OCI-LY7 (cell line): ENCODE measurements at regions not wholly inside any gene's neighbourhood (a gene's known extent, or its start where the extent isn't known, plus 50 kb on each side); places are given as distances from the start of the nearest gene placed in this dataset.
A peak's percentile ranks its signal among the peaks of the same experiment; 100 is the strongest.

ENCODE experiments used
- BruUV-seq: library from RNA; stranded (reverse); fragments of 400-500 nt; replicated peaks from 2 replicates; lab custom pipeline; 2021; lab: Mats Ljungman, UMichigan
- CTCF ChIA-PET: fragments of 300-600 bp; sonication (Branson Sonifier 250); formaldehyde crosslinking; loops from one replicate; lab custom pipeline; 2022; ENCODE audit warnings: antibody characterized with exemption; ENCODE audit not compliant: unreplicated experiment; lab: Charles Lee
- POLR2A ChIA-PET: fragments of 300-600 bp; sonication (Branson Sonifier 250); formaldehyde crosslinking; loops from one replicate; lab custom pipeline; 2022; ENCODE audit warnings: antibody characterized with exemption; lab: Charles Lee
- DNase-seq: peaks from one replicate; pipeline ENCODE4 v3.0.0-alpha.2; 2015; ENCODE audit warnings: low spot score
- H2AFZ ChIP-seq: fragments of 200-600 bp; sonication (generic), shearing (Covaris generic); 2 replicates; pipeline ENCODE4 v1.6.1; 2014; ENCODE audit warnings: mild to moderate bottlenecking, antibody characterized with exemption, low read length, moderate library complexity
- H3K27ac ChIP-seq: fragments of 200-600 bp; sonication (generic); 2 replicates; pipeline ENCODE4 v1.5.1; 2014; ENCODE audit warnings: mixed run types, low read depth, mild to moderate bottlenecking, moderate library complexity, low read length, inconsistent platforms; ENCODE audit not compliant: poor library complexity, severe bottlenecking
- H3K36me3 ChIP-seq: fragments of 200-600 bp; sonication (generic); 2 replicates; pipeline ENCODE4 v1.6.1; 2014; ENCODE audit warnings: mild to moderate bottlenecking, antibody characterized with exemption, low read length, moderate library complexity, mixed read lengths; ENCODE audit not compliant: insufficient read depth
- H3K4me1 ChIP-seq: fragments of 200-600 bp; sonication (generic); 2 replicates; pipeline ENCODE4 v1.5.1; 2014; ENCODE audit warnings: mild to moderate bottlenecking, low read length; ENCODE audit not compliant: insufficient read depth, poor library complexity, severe bottlenecking
- H3K4me2 ChIP-seq: fragments of 200-600 bp; sonication (generic); 2 replicates; pipeline ENCODE4 v1.6.1; 2014; ENCODE audit warnings: mild to moderate bottlenecking, low read length
- H3K4me3 ChIP-seq: fragments of 200-600 bp; sonication (generic); 2 replicates; pipeline ENCODE4 v1.5.1; 2014; ENCODE audit warnings: mild to moderate bottlenecking, low read depth, low read length; ENCODE audit not compliant: poor library complexity, severe bottlenecking
- H3K79me2 ChIP-seq: fragments of 200-600 bp; sonication (generic); 2 replicates; pipeline ENCODE4 v1.6.1; 2016; ENCODE audit warnings: low read depth, mild to moderate bottlenecking, low read length, moderate library complexity, mixed read lengths; ENCODE audit not compliant: insufficient read depth
- H3K9me2 ChIP-seq: fragments of 200-600 bp; sonication (generic); 2 replicates; pipeline ENCODE4 v1.6.1; 2016; ENCODE audit warnings: mild to moderate bottlenecking, low read length, mixed read lengths; ENCODE audit not compliant: insufficient read depth
- H3K9me3 ChIP-seq: fragments of 200-600 bp; sonication (generic); 2 replicates; pipeline ENCODE4 v1.6.1; 2014; ENCODE audit warnings: mild to moderate bottlenecking, mixed run types, low read length, mixed read lengths
- H4K20me1 ChIP-seq: fragments of 200-600 bp; sonication (generic); 2 replicates; pipeline ENCODE4 v1.6.1; 2014; ENCODE audit warnings: mild to moderate bottlenecking, antibody characterized with exemption, low read length, moderate library complexity, mixed read lengths; ENCODE audit not compliant: insufficient read depth
- CTCF ChIP-seq: fragments of 200-600 bp; sonication (generic); conservative IDR thresholded peaks from 2 replicates; pipeline ENCODE4 v1.5.1; 2014; ENCODE audit warnings: mild to moderate bottlenecking, antibody characterized with exemption, low read length, moderate library complexity, mixed read lengths
- EZH2phosphoT487 ChIP-seq: fragments of 200-600 bp; sonication (generic); IDR thresholded peaks from 2 replicates; pipeline ENCODE4 v1.6.1; 2018; ENCODE audit warnings: low read depth, borderline replicate concordance, mild to moderate bottlenecking, mixed run types, antibody characterized with exemption, low read length, moderate library complexity, mixed read lengths
- intact Hi-C: fragments of 100-400 bp; cut with micrococcal nuclease; formaldehyde crosslinking; loops from one replicate; pipeline ENCODE4 v1.10.0; 2022; ENCODE audit not compliant: unreplicated experiment

DNA sequence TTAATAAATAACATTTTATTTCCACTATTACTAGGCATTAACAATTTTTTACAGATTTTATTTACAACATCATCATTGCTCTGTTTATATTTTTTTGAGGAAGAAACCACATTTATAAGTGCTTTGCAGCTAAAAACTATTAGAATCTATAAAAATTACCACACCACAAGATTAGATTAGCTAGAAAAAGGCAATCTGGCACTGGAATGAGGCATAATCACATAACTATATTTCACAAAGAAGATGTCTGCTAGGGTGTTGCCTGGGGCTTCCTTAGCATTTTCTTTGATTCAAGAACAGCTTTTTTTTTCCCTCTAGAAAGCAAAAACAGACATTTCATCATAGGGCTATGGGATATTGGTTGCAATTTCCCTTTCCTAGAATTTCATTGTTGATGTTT, 2169.2 kb downstream of the MRPL39 start:
- ChIA-PET CTCF (no interaction called here), POLR2A (interaction anchor here (0.7 kb wide), 1 partner anchor 396 kb away, joined by 3 read pairs; no protein-coding TSS in a partner anchor)
- intact Hi-C loops, result no loop called here

DNA sequence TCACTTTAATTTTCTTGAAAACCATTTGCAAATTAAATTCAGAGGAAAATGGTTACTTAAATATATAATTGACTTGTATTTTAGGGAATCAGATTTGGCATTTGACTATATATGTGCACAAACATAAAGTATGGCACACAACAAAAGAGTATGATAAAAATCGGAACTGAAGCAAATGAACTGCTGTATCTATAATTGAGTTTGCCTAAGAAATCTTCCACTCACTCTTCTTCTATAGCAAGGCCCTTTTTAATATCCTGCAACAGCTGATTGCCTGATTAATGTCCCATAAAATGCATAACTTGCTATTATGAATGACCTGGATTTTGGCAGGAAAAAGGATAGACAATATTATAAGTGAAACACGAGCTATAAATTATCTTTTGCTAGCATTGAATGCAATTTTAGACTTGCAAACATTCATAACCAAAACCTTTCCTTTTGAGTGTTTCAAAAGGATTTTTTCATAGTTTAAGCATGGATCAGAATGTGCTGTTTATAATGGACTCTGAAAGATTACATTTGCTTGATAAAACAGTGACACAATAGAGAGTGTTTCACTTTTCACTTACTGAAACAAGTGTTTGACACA, 2204.3 kb downstream of the MRPL39 start:
- no peak for DNase-seq
- Histone ChIP-seq H3K36me3 (no peaks in the 10 kb centered on the region), H3K9me3 (peaks cover 11% of the 10 kb centered on the region; the same call in 1 of the 2 replicates), H3K9me2 (no peaks in the 10 kb centered on the region), H3K4me2 (no peak overlapping the region), H3K4me3 (no peak overlapping the region), H2AFZ (no peak overlapping the region), H3K4me1 (no peaks in the 10 kb centered on the region), H3K27ac (no peak overlapping the region), H3K79me2 (no peaks in the 10 kb centered on the region), H4K20me1 (no peaks in the 10 kb centered on the region)
- TF ChIP-seq EZH2phosphoT487, result no peak
- ChIA-PET CTCF (no interaction called here), POLR2A (interaction anchor here (0.6 kb wide), 1 partner anchor 237 kb away, joined by 4 read pairs; no protein-coding TSS in a partner anchor)
- no TSS peak for BruUV-seq
- intact Hi-C loops, result no loop called here

More for the DNA sequence above, 2169.2 kb downstream of the MRPL39 start:
- no peak for DNase-seq
- Histone ChIP-seq H3K4me1 (no peaks in the 10 kb centered on the region), H3K4me2 (no peak overlapping the region), H3K4me3 (no peak overlapping the region), H3K27ac (no peak overlapping the region), H4K20me1 (no peaks in the 10 kb centered on the region), H3K9me3 (0 out of 2 replicates have a peak, but pooled peaks cover 10% of the 10 kb centered on the region), H3K36me3 (no peaks in the 10 kb centered on the region), H3K79me2 (no peaks in the 10 kb centered on the region), H2AFZ (no peak overlapping the region), H3K9me2 (no peaks in the 10 kb centered on the region)
- TF ChIP-seq EZH2phosphoT487 (no peak), CTCF (no peak)
- BruUV-seq, result no TSS peak

DNA sequence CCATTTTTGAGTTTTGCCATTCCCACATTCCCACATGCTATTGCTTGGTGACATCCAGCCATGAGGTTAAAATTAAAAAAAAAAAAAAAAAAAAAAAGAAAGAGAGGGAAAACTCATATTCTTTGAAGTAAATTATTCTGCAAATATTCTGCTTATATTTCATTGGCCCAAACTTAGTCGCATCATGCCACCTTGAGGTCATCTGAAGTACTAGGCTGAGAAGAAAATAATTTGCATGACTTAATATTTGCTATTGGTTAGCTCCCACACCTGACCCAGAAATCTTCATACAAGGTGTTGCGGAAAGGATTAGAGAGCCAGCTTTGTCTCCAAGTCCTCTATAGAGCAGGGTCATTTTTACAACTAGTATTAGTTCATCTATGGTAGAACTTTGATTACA, 2206.0 kb downstream of the MRPL39 start:
- DNase-seq, result no peak
- ChIA-PET POLR2A (interaction anchor here (0.6 kb wide), 1 partner anchor 27 kb away, joined by 5 read pairs; no protein-coding TSS in a partner anchor), CTCF (no interaction called here)
- Histone ChIP-seq H3K9me3 (peaks cover 14% of the 10 kb centered on the region; the same call in 1 of the 2 replicates), H3K4me2 (no peak overlapping the region), H3K27ac (no peak overlapping the region), H2AFZ (no peak overlapping the region), H4K20me1 (no peaks in the 10 kb centered on the region), H3K79me2 (no peaks in the 10 kb centered on the region), H3K4me3 (no peak overlapping the region), H3K9me2 (no peaks in the 10 kb centered on the region), H3K4me1 (no peaks in the 10 kb centered on the region), H3K36me3 (no peaks in the 10 kb centered on the region)
- no TSS peak for BruUV-seq
- intact Hi-C loops, result no loop called here
- TF ChIP-seq EZH2phosphoT487 (no peak), CTCF (0 out of 2 replicates have a peak, but pooled peaks have one; percentile 26)
